Small intestine (tissue), 7 donors: ENCODE measurements at regions not wholly inside any gene's neighbourhood (a gene's known extent, or its start where the extent isn't known, plus 50 kb on each side); places are given as distances from the start of the nearest gene placed in this dataset.

Experiments
- DNase-seq, 2 donors: peaks; one replicate each; pipeline versions ENCODE4 v3.0.0 to v3.0.0-alpha.2; 2013
- FAIRE-seq: peaks from 2 replicates; lab custom pipeline; 2012; peaks lifted over from hg19 to GRCh38; lab: Jason Lieb, UNC
- H3K27ac ChIP-seq, 3 donors: one replicate each; pipeline ENCODE4 v1.5.1; 2013; ENCODE audit warnings: low read length in 2 of 3, mild to moderate bottlenecking in 2 of 3, control low read depth in 1 of 3, inconsistent platforms in 1 of 3, low read depth in 1 of 3, moderate library complexity in 1 of 3
- H3K27me3 ChIP-seq, 3 donors: one replicate each; pipeline ENCODE4 v1.6.1; 2013; ENCODE audit warnings: low read length in 3 of 3, inconsistent platforms in 1 of 3; ENCODE audit not compliant: control insufficient read depth in 3 of 3, insufficient read depth in 3 of 3
- H3K36me3 ChIP-seq, 3 donors: one replicate each; pipeline ENCODE4 v1.6.1; 2013; ENCODE audit warnings: low read length in 3 of 3, inconsistent platforms in 1 of 3, low read depth in 1 of 3, mild to moderate bottlenecking in 1 of 3, moderate library complexity in 1 of 3; ENCODE audit not compliant: control insufficient read depth in 3 of 3, insufficient read depth in 2 of 3
- H3K4me1 ChIP-seq, 3 donors: one replicate each; pipeline ENCODE4 v1.6.1; 2013; ENCODE audit warnings: low read length in 2 of 3, inconsistent platforms in 1 of 3, low read depth in 1 of 3, mild to moderate bottlenecking in 1 of 3, moderate library complexity in 1 of 3; ENCODE audit not compliant: control insufficient read depth in 3 of 3, insufficient read depth in 2 of 3
- H3K4me3 ChIP-seq, 3 donors: one replicate each; pipeline ENCODE4 v1.5.1; 2013; ENCODE audit warnings: low read length in 3 of 3, control low read depth in 1 of 3, inconsistent platforms in 1 of 3, low read depth in 1 of 3, mild to moderate bottlenecking in 1 of 3, moderate library complexity in 1 of 3
- H3K9me3 ChIP-seq, 2 donors: one replicate each; pipeline ENCODE4 v1.6.1; 2013; ENCODE audit warnings: low read depth in 1 of 2, low read length in 1 of 2; ENCODE audit not compliant: control insufficient read depth in 2 of 2, insufficient read depth in 1 of 2
- WGBS, 3 donors: extraction: QIAGEN DNeasy Blood & Tissue Kit; methylation state at CpG; one replicate each; pipeline ENCODE4 v1.1.7; 2013; 5-methylcytosine and 5-hydroxymethylcytosine counted together
- donor health status: healthy with polysubstance abuse.
- donor health status: control.
- donor health status: control.
- donor health status: Bipolar disorder and iron deficiency.
- donor health status: healthy.

GRCh38 chr4:116346750-116347149, 738.6 kb downstream of the TRAM1L1 start:
- Histone ChIP-seq H3K27me3 (no peaks in the 10 kb centered on the region), H3K36me3 (no peaks in the 10 kb centered on the region), H3K4me3 (no peak overlapping the region), H3K4me1 (no peaks in the 10 kb centered on the region), H3K9me3 (no peaks in the 10 kb centered on the region), H3K27ac (no peak overlapping the region)
- 55 to 69% (median 60%) methylated on average over 1 of the region's 1 CpG for WGBS, 3 donors
- DNase-seq (no peak), FAIRE-seq (no peak)

DNA sequence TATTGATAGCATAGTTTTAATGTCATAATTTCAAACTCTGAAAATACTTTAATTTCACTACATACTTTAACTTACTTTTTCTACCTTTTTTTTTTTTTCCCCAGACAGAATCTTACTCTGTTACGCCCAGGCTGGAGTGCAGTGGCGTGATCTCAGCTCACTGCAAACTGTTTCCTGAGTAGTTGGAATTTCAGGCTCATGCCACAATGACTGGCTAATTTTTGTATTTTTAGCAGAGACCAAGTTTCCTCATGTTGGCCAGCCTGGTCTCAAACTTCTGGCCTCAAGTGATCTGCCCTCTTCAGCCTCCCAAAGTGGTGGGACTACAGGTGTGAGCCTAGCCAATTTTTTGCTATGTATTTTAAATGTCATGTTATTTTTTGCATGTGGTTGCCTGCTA, 741.6 kb downstream of the TRAM1L1 start:
- Histone ChIP-seq H3K27me3 (no peaks in the 10 kb centered on the region), H3K4me1 (no peaks in the 10 kb centered on the region), H3K9me3 (no peaks in the 10 kb centered on the region), H3K36me3 (no peaks in the 10 kb centered on the region), H3K27ac (no peak overlapping the region), H3K4me3 (no peak overlapping the region)
- WGBS, 3 donors = 76 to 80% (median 79%) methylated on average over 2 of the region's 2 CpGs
- DNase-seq = no peak
- no peak for FAIRE-seq

DNA sequence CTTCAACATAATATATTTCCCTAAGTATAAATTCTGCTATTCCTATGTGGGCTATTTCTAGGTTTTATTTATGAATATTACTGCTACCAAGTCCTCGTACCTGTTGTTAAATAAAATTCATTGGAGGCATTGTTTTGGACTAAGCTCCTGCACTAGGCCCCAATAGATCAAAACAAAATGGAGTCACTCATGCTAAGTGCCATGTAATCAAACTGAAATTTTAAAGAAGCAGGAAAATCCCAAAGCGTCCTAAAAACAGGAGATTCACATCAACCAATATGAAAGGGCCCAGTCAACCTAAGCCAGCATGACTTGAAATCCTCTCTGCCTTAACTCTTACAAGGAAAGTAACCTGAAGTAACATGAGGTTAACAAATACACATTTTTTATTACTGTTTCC, 743.2 kb downstream of the TRAM1L1 start:
- Histone ChIP-seq H3K4me3 (no peak overlapping the region), H3K27me3 (no peaks in the 10 kb centered on the region), H3K4me1 (no peaks in the 10 kb centered on the region), H3K27ac (no peak overlapping the region), H3K9me3 (no peaks in the 10 kb centered on the region), H3K36me3 (no peaks in the 10 kb centered on the region)
- DNase-seq (no peak), FAIRE-seq (no peak)
- 77 to 90% (median 84%) methylated on average over 2 of the region's 2 CpGs for WGBS, 3 donors

DNA sequence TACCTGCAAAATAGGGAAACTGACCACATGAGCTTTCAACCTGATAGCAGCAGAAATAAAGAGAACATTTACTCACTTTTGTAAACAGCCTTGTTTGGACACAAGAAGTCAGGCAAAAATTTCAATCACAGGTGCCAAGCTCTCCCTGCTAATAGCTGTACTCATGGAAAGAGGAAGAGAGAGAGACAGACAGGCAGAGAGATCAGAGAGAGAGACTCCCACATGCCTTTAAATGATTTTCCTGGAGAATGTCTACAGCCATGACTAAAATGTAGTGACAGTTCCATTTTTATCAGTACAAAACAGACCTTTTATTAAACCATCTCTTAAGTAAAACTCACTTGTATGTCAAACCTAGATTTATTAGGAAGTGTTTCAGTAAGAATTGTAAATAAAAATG, 752.9 kb downstream of the TRAM1L1 start:
- no peaks in the 10 kb centered on the region for H3K9me3 ChIP-seq
- DNase-seq = no peak
- no peaks in the 10 kb centered on the region for H3K36me3 ChIP-seq
- FAIRE-seq = no peak
- H3K4me3 ChIP-seq = no peak overlapping the region
- H3K4me1 ChIP-seq = no peaks in the 10 kb centered on the region
- no peak overlapping the region for H3K27ac ChIP-seq
- H3K27me3 ChIP-seq = no peaks in the 10 kb centered on the region

DNA sequence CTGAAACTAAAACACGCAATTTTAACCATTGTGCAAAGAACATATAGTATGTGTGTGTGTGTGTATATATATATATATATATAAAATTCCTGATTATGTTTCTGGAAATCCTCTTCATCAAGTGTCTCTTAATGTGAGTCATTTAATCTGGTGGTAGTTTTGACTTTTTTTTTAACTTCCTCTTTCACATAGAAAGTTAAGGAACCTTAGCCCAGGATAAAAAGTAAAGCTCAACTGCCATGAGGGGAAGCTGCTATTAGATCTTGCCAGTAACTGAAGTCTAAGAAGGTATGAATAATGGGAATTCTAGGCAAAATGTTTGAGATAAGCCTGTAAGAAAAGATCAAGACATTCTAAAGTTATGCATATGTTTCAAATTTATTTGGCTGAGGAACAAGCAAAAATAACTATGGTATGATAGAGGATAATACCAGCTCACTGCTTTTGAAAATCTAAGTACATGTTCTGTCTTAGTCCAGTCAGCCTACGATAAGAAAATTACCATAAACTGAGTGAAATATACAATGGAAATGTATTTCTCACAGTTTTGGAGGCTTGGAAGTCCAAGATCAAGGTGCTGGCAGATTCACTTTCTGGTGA, 757.0 kb downstream of the TRAM1L1 start:
- Histone ChIP-seq H3K27me3 (no peaks in the 10 kb centered on the region), H3K9me3 (no peaks in the 10 kb centered on the region), H3K27ac (no peak overlapping the region), H3K4me1 (no peaks in the 10 kb centered on the region), H3K4me3 (no peak overlapping the region), H3K36me3 (no peaks in the 10 kb centered on the region)
- 82 to 85% (median 82%) methylated on average over 2 of the region's 2 CpGs for WGBS, 3 donors
- FAIRE-seq (no peak), DNase-seq (no peak)

DNA sequence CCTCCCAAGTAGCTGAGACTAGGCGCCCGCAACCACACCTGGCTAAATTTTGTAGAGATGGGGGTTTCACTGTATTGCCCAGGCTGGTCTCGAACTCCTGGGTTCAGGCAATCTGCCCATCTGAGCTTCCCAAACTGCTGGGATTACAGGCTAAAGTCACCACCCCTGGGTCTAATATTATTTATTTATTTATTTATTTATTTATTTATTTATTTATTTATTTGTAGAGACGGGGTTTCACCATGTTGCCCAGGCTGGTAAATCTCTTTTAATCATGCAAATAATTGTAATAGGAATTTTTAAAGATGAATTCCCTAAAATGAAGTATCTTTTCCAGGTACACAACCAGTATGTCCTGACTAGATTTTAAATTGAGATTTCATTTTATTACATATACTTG, 761.8 kb downstream of the TRAM1L1 start:
- no peak overlapping the region for H3K27ac ChIP-seq
- no peaks in the 10 kb centered on the region for H3K4me1 ChIP-seq
- DNase-seq = no peak
- H3K4me3 ChIP-seq = no peak overlapping the region
- no peaks in the 10 kb centered on the region for H3K36me3 ChIP-seq
- no peaks in the 10 kb centered on the region for H3K27me3 ChIP-seq
- H3K9me3 ChIP-seq = no peaks in the 10 kb centered on the region
- 88 to 91% (median 90%) methylated on average over 4 of the region's 4 CpGs for WGBS, 3 donors
- FAIRE-seq = no peak

GRCh38 chr4:116321471-116321870, 763.9 kb downstream of the TRAM1L1 start:
- H3K4me3 ChIP-seq = no peak overlapping the region
- no peaks in the 10 kb centered on the region for H3K36me3 ChIP-seq
- no peaks in the 10 kb centered on the region for H3K9me3 ChIP-seq
- FAIRE-seq (no peak), DNase-seq (no peak)
- no peak overlapping the region for H3K27ac ChIP-seq
- no peaks in the 10 kb centered on the region for H3K4me1 ChIP-seq
- no peaks in the 10 kb centered on the region for H3K27me3 ChIP-seq
- 86 to 89% (median 87%) methylated on average over 5 of the region's 5 CpGs for WGBS, 3 donors

GRCh38 chr4:116320859-116321258, 764.5 kb downstream of the TRAM1L1 start:
- no peak overlapping the region for H3K4me3 ChIP-seq
- FAIRE-seq (no peak), DNase-seq (no peak)
- no peaks in the 10 kb centered on the region for H3K27me3 ChIP-seq
- no peak overlapping the region for H3K27ac ChIP-seq
- no peaks in the 10 kb centered on the region for H3K4me1 ChIP-seq
- no peaks in the 10 kb centered on the region for H3K9me3 ChIP-seq
- no peaks in the 10 kb centered on the region for H3K36me3 ChIP-seq
- 84 to 95% (median 94%) methylated on average over 1 of the region's 1 CpG for WGBS, 3 donors

- DNase-seq (no peak), FAIRE-seq (no peak)
Observed at GRCh38 chr4:116303736-116304188, 781.6 kb downstream of the TRAM1L1 start.

More at GRCh38 chr4:116303736-116304188, 781.6 kb downstream of the TRAM1L1 start:
- Histone ChIP-seq H3K27me3 (no peaks in the 10 kb centered on the region), H3K4me3 (no peak overlapping the region), H3K36me3 (no peaks in the 10 kb centered on the region), H3K27ac (no peak overlapping the region), H3K9me3 (peaks cover 0 to 4% of the 10 kb centered on the region in 2 donors), H3K4me1 (no peaks in the 10 kb centered on the region)
- 67 to 92% (median 79%) methylated on average over 1 of the region's 1 CpG for WGBS, 3 donors
